ENCODE measurements at regions not wholly inside any gene's neighbourhood (a gene's known extent, or its start where the extent isn't known, plus 50 kb on each side); places are given as distances from the start of the nearest gene placed in this dataset.

DNA sequence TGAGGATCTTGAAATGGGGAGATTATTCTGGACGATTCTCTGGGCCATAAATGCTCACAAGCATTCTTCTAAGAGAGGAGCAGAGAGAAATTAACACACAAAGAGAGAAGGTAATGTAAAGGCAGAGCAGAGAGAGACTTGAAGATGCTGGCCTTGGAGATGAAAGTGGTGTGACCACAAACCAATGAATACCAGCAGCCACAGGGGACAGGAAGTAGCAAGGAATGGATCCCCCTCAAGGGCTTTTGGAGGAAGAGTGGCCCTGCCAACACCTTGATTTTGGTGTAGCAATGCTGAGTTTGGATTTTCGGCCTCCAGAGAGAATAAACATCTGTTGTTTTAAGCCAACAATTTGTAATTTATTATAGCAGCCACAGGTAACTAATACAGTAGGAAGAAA, 1155.6 kb downstream of the TYW1 start:
- TF ChIP-seq, protein P1, sequence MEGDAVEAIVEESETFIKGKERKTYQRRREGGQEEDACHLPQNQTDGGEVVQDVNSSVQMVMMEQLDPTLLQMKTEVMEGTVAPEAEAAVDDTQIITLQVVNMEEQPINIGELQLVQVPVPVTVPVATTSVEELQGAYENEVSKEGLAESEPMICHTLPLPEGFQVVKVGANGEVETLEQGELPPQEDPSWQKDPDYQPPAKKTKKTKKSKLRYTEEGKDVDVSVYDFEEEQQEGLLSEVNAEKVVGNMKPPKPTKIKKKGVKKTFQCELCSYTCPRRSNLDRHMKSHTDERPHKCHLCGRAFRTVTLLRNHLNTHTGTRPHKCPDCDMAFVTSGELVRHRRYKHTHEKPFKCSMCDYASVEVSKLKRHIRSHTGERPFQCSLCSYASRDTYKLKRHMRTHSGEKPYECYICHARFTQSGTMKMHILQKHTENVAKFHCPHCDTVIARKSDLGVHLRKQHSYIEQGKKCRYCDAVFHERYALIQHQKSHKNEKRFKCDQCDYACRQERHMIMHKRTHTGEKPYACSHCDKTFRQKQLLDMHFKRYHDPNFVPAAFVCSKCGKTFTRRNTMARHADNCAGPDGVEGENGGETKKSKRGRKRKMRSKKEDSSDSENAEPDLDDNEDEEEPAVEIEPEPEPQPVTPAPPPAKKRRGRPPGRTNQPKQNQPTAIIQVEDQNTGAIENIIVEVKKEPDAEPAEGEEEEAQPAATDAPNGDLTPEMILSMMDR (conservative IDR thresholded peaks at IDR 0.05; ENCODE audit: low read length), result no peak
- no peak for TF ChIP-seq EZH2phosphoT487 (IDR thresholded peaks at IDR 0.05; ENCODE audit: borderline replicate concordance)
